ENCODE measurements at regions not wholly inside any gene's neighbourhood (a gene's known extent, or its start where the extent isn't known, plus 50 kb on each side); places are given as distances from the start of the nearest gene placed in this dataset.

DNA sequence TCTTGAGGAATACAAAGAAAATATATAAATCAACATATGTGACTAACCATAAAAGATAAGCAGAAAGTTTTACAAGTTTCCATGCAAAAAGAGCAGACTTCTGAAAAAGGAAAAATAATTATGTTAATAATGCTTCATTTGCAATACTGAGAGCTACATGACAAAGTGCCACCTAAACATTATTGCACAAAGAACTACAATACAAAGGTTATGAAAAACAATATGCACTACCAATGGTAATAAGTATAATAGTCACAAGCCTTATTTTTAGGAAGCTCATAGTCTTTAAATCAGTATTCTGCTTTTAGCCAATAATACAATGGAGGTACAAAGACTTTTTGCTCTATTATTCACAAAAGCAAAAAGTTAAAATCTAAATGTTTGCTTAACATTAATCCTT, 411.2 kb downstream of the TLL1 start:
- no peaks in the 10 kb centered on the region for H3K79me2 ChIP-seq (ENCODE audit: control insufficient read depth, insufficient read depth, low read length)
- H3K4me3 ChIP-seq (ENCODE audit: control extremely low read depth in 1 of 5, extremely low read depth in 1 of 5, insufficient read depth in 1 of 5, low read depth in 2 of 5, low read length in 4 of 5): no peak overlapping the region
- Mint-ChIP-seq H3K27me3 (no peaks in the 10 kb centered on the region), H3K4me3 (no peak overlapping the region), H3K4me1 (no peaks in the 10 kb centered on the region), H3K27ac (no peak overlapping the region), H3K9me3 (ENCODE audit: insufficient read depth) (no peaks in the 10 kb centered on the region)
- TF ChIP-seq EZH2 (IDR thresholded peaks at IDR 0.05; ENCODE audit: borderline replicate concordance, insufficient read depth, low read depth, low read length, poor library complexity, severe bottlenecking): no peak
- TF ChIP-seq, protein P1, sequence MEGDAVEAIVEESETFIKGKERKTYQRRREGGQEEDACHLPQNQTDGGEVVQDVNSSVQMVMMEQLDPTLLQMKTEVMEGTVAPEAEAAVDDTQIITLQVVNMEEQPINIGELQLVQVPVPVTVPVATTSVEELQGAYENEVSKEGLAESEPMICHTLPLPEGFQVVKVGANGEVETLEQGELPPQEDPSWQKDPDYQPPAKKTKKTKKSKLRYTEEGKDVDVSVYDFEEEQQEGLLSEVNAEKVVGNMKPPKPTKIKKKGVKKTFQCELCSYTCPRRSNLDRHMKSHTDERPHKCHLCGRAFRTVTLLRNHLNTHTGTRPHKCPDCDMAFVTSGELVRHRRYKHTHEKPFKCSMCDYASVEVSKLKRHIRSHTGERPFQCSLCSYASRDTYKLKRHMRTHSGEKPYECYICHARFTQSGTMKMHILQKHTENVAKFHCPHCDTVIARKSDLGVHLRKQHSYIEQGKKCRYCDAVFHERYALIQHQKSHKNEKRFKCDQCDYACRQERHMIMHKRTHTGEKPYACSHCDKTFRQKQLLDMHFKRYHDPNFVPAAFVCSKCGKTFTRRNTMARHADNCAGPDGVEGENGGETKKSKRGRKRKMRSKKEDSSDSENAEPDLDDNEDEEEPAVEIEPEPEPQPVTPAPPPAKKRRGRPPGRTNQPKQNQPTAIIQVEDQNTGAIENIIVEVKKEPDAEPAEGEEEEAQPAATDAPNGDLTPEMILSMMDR (IDR thresholded peaks at IDR 0.05): no peak
- POLR2A ChIA-PET: no interaction called here
- CTCF ChIA-PET: no interaction called here
- no peaks in the 10 kb centered on the region for H4K20me1 ChIP-seq (ENCODE audit: control insufficient read depth, insufficient read depth, low read length, poor library complexity, severe bottlenecking)
- no peak overlapping the region for H2AFZ ChIP-seq (ENCODE audit: insufficient read depth, low read depth, low read length, poor library complexity, severe bottlenecking)
- no peak overlapping the region for H3K27ac ChIP-seq (ENCODE audit: low read length in 2 of 2)
- intact Hi-C loops (cut with micrococcal nuclease): no loop called here
- no peak for DNase-seq
- no peaks in the 10 kb centered on the region for H3K4me1 ChIP-seq (ENCODE audit: control insufficient read depth in 2 of 2, insufficient read depth in 2 of 2, low read length in 2 of 2)
- no peaks in the 10 kb centered on the region for H3K27me3 ChIP-seq (replicated peaks in 1 of 4; ENCODE audit: control extremely low read depth in 1 of 4, control insufficient read depth in 3 of 4, insufficient read depth in 4 of 4, low read length in 3 of 4)
- no peak overlapping the region for H3K4me2 ChIP-seq (replicated peaks; ENCODE audit: low read depth, low read length, poor library complexity, severe bottlenecking)
- no peaks in the 10 kb centered on the region for H3K9me3 ChIP-seq (ENCODE audit: control extremely low read depth in 1 of 3, control insufficient read depth in 2 of 3, insufficient read depth in 1 of 3, low read length in 2 of 3)
- ATAC-seq (ENCODE audit: low read depth): no peak
- no peaks in the 10 kb centered on the region for H3K36me3 ChIP-seq (replicated peaks in 1 of 2; ENCODE audit: control extremely low read depth in 1 of 2, control insufficient read depth in 1 of 2, extremely low read depth in 1 of 2, insufficient read depth in 2 of 2, low read length in 1 of 2)
- no peak overlapping the region for H3K9ac ChIP-seq (ENCODE audit: low read length)

DNA sequence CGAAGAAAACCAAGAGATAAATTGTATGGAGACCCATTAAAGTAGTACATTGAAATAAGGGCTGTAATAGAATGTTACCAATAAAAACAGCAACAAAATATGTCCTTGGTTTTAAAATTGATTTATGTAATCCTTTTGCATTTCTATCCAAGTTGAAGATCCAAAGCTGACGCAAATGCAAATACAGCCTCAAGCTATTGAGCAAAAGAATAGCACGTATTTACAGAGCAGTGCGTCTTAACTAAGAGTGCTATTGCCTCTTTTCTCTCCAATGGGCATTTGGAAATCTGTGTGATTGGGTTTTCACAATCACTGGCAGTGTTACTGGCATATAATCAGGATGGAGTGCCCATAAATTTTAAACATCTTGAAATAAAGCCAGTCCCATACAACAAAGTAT, 417.4 kb downstream of the TLL1 start:
- POLR2A ChIA-PET: no interaction called here
- H3K27me3 Mint-ChIP-seq: no peaks in the 10 kb centered on the region
- intact Hi-C loops (cut with micrococcal nuclease): no loop called here

More for the DNA sequence above, 417.4 kb downstream of the TLL1 start:
- 73% methylated on average over 3 of the region's 4 CpGs for WGBS (ENCODE audit: insufficient coverage)
- H3K27ac ChIP-seq (ENCODE audit: low read length in 2 of 2): no peak overlapping the region
- no peaks in the 10 kb centered on the region for H4K20me1 ChIP-seq (ENCODE audit: control insufficient read depth, insufficient read depth, low read length, poor library complexity, severe bottlenecking)
- no peak overlapping the region for H2AFZ ChIP-seq (ENCODE audit: insufficient read depth, low read depth, low read length, poor library complexity, severe bottlenecking)
- no peak overlapping the region for H3K9ac ChIP-seq (ENCODE audit: low read length)
- no peak overlapping the region for H3K4me3 Mint-ChIP-seq
- H3K4me3 ChIP-seq (ENCODE audit: control extremely low read depth in 1 of 5, extremely low read depth in 1 of 5, insufficient read depth in 1 of 5, low read depth in 2 of 5, low read length in 4 of 5): no peak overlapping the region
- no peaks in the 10 kb centered on the region for H3K4me1 ChIP-seq (ENCODE audit: control insufficient read depth in 2 of 2, insufficient read depth in 2 of 2, low read length in 2 of 2)
- no peaks in the 10 kb centered on the region for H3K27me3 ChIP-seq (replicated peaks in 1 of 4; ENCODE audit: control extremely low read depth in 1 of 4, control insufficient read depth in 3 of 4, insufficient read depth in 4 of 4, low read length in 3 of 4)
- no peaks in the 10 kb centered on the region for H3K9me3 ChIP-seq (ENCODE audit: control extremely low read depth in 1 of 3, control insufficient read depth in 2 of 3, insufficient read depth in 1 of 3, low read length in 2 of 3)
- no peak overlapping the region for H3K27ac Mint-ChIP-seq
- no peaks in the 10 kb centered on the region for H3K36me3 ChIP-seq (replicated peaks in 1 of 2; ENCODE audit: control extremely low read depth in 1 of 2, control insufficient read depth in 1 of 2, extremely low read depth in 1 of 2, insufficient read depth in 2 of 2, low read length in 1 of 2)
- ATAC-seq (ENCODE audit: low read depth) (no peak), DNase-seq (no peak)
- no peaks in the 10 kb centered on the region for H3K79me2 ChIP-seq (ENCODE audit: control insufficient read depth, insufficient read depth, low read length)
- CTCF ChIA-PET: no interaction called here
- no peaks in the 10 kb centered on the region for H3K4me1 Mint-ChIP-seq
- no peak overlapping the region for H3K4me2 ChIP-seq (replicated peaks; ENCODE audit: low read depth, low read length, poor library complexity, severe bottlenecking)
- no peak for TF ChIP-seq EZH2 (IDR thresholded peaks at IDR 0.05; ENCODE audit: borderline replicate concordance, insufficient read depth, low read depth, low read length, poor library complexity, severe bottlenecking)
- TF ChIP-seq, protein P1 (IDR thresholded peaks at IDR 0.05): no peak
- H3K9me3 Mint-ChIP-seq (ENCODE audit: insufficient read depth): no peaks in the 10 kb centered on the region
